ENCODE measurements at regions not wholly inside any gene's neighbourhood (a gene's known extent, or its start where the extent isn't known, plus 50 kb on each side); places are given as distances from the start of the nearest gene placed in this dataset.

- H3K4me3 ChIP-seq (ENCODE audit: low read depth, low read length), result no peak overlapping the region
- no peak for TF ChIP-seq CTCF (conservative IDR thresholded peaks at IDR 0.05; ENCODE audit: low read depth, low read length)
- no peak for DNase-seq (ENCODE audit: low read depth)
Observed at GRCh38 chr10:33749067-33749735, 414.7 kb upstream of the NRP1 start.

GRCh38 chr10:33746836-33747268, 412.4 kb upstream of the NRP1 start:
- no peak for TF ChIP-seq CTCF (conservative IDR thresholded peaks at IDR 0.05; ENCODE audit: low read depth, low read length)
- DNase-seq (ENCODE audit: low read depth), result peak; percentile 81
- no peak overlapping the region for H3K4me3 ChIP-seq (ENCODE audit: low read depth, low read length)

- no peak for TF ChIP-seq CTCF (conservative IDR thresholded peaks at IDR 0.05; ENCODE audit: low read depth, low read length)
- no peak overlapping the region for H3K4me3 ChIP-seq (ENCODE audit: low read depth, low read length)
- DNase-seq (ENCODE audit: low read depth), result no peak
Observed at GRCh38 chr10:33746186-33746585, 411.7 kb upstream of the NRP1 start.

- no peak overlapping the region for H3K4me3 ChIP-seq (ENCODE audit: low read depth, low read length)
- DNase-seq (ENCODE audit: low read depth), result no peak
- TF ChIP-seq CTCF (conservative IDR thresholded peaks at IDR 0.05; ENCODE audit: low read depth, low read length), result no peak
Observed at GRCh38 chr10:33743429-33743857, 409.0 kb upstream of the NRP1 start.

GRCh38 chr10:33739031-33739430, 404.6 kb upstream of the NRP1 start:
- TF ChIP-seq CTCF (conservative IDR thresholded peaks at IDR 0.05; ENCODE audit: low read depth, low read length), result no peak
- H3K4me3 ChIP-seq (ENCODE audit: low read depth, low read length), result no peak overlapping the region
- no peak for DNase-seq (ENCODE audit: low read depth)

- H3K4me3 ChIP-seq (ENCODE audit: low read depth, low read length), result no peak overlapping the region
- TF ChIP-seq CTCF (conservative IDR thresholded peaks at IDR 0.05; ENCODE audit: low read depth, low read length), result no peak
- peak; percentile 37 for DNase-seq (ENCODE audit: low read depth)
Observed at GRCh38 chr10:33735464-33735923, 401.0 kb upstream of the NRP1 start.
